SK-N-SH treated with all-trans-retinoic acid at 6 μM for 48 hours (cell line): ENCODE measurements at regions not wholly inside any gene's neighbourhood (a gene's known extent, or its start where the extent isn't known, plus 50 kb on each side); places are given as distances from the start of the nearest gene placed in this dataset.

ENCODE experiments used
- ATAC-seq: fragments of 200-7000 bp; cut with Tn5 transposase; 3 replicates; pipeline ENCODE4 v1.9.1; 2020; ENCODE audit warnings: mild to moderate bottlenecking, moderate library complexity
- ARNTL ChIP-seq: fragments of 450-650 bp; formaldehyde crosslinking; IDR thresholded peaks from 2 replicates; pipeline ENCODE4 v1.5.0; 2020; ENCODE audit warnings: low read depth, mild to moderate bottlenecking, moderate library complexity, borderline replicate concordance
- BACH2 ChIP-seq: fragments of 250-450 bp; sonication (Bioruptor Pico); IDR thresholded peaks from 2 replicates; pipeline ENCODE4 v1.9.0; 2021; ENCODE audit warnings: mild to moderate bottlenecking, borderline replicate concordance
- CREB5 ChIP-seq: fragments of 250-450 bp; sonication (Bioruptor Pico); IDR thresholded peaks from 2 replicates; pipeline ENCODE4 v1.5.1; 2020; ENCODE audit warnings: low read depth, mild to moderate bottlenecking, moderate library complexity
- CSDC2 ChIP-seq: fragments of 250-450 bp; sonication (Bioruptor Pico); IDR thresholded peaks from 2 replicates; pipeline ENCODE4 v1.5.0; 2020; ENCODE audit warnings: mild to moderate bottlenecking, moderate library complexity
- CSRNP3 ChIP-seq: fragments of 250-450 bp; sonication (Bioruptor Pico); IDR thresholded peaks from 2 replicates; pipeline ENCODE4 v1.5.1; 2021; ENCODE audit warnings: mild to moderate bottlenecking, moderate library complexity
- ESRRG ChIP-seq: fragments of 250-450 bp; sonication (Bioruptor Pico); IDR thresholded peaks from 2 replicates; pipeline ENCODE4 v1.6.1; 2021; ENCODE audit warnings: mild to moderate bottlenecking
- GLIS3 ChIP-seq: fragments of 250-450 bp; sonication (Bioruptor Pico); IDR thresholded peaks from 2 replicates; pipeline ENCODE4 v1.5.0; 2020; ENCODE audit warnings: mild to moderate bottlenecking, moderate library complexity
- ISL1 ChIP-seq: fragments of 250-450 bp; sonication (Bioruptor Pico); IDR thresholded peaks from 2 replicates; pipeline ENCODE4 v2.1.2; 2022; ENCODE audit warnings: mild to moderate bottlenecking, moderate library complexity
- OSR1 ChIP-seq: fragments of 250-450 bp; sonication (Bioruptor Pico); IDR thresholded peaks from 2 replicates; pipeline ENCODE4 v1.8.0; 2022; ENCODE audit warnings: moderate library complexity, mild to moderate bottlenecking, inconsistent platforms
- PATZ1 ChIP-seq: fragments of 250-450 bp; sonication (Bioruptor Pico); IDR thresholded peaks from 2 replicates; pipeline ENCODE4 v1.8.0; 2020; ENCODE audit warnings: mild to moderate bottlenecking, moderate library complexity, borderline replicate concordance
- POU6F1 ChIP-seq: fragments of 250-450 bp; sonication (Bioruptor Pico); IDR thresholded peaks from 2 replicates; pipeline ENCODE4 v1.8.0; 2021; ENCODE audit warnings: low read depth, mild to moderate bottlenecking, moderate library complexity, borderline replicate concordance
- PPARA ChIP-seq: fragments of 250-450 bp; sonication (Bioruptor Pico); IDR thresholded peaks from 2 replicates; pipeline ENCODE4 v1.5.0; 2020; ENCODE audit warnings: mild to moderate bottlenecking, borderline replicate concordance
- RARB ChIP-seq: fragments of 250-450 bp; sonication (Bioruptor Pico); IDR thresholded peaks from 2 replicates; pipeline ENCODE4 v1.8.0; 2021; ENCODE audit warnings: mild to moderate bottlenecking, moderate library complexity
- SNAI2 ChIP-seq: fragments of 250-450 bp; sonication (Bioruptor Pico); IDR thresholded peaks from 2 replicates; pipeline ENCODE4 v1.5.0; 2020; ENCODE audit warnings: mild to moderate bottlenecking, moderate library complexity
- TCF4 ChIP-seq: fragments of 250-450 bp; sonication (Bioruptor Pico); IDR thresholded peaks from 2 replicates; pipeline ENCODE4 v1.8.0; 2021; ENCODE audit warnings: mild to moderate bottlenecking, moderate library complexity, borderline replicate concordance
- TOX ChIP-seq: fragments of 250-450 bp; sonication (Bioruptor Pico); IDR thresholded peaks from 2 replicates; pipeline ENCODE4 v1.8.0; 2021; ENCODE audit warnings: mild to moderate bottlenecking, moderate library complexity, borderline replicate concordance
- TSHZ2 ChIP-seq: fragments of 250-450 bp; sonication (Bioruptor Pico); IDR thresholded peaks from 2 replicates; pipeline ENCODE4 v1.5.0; 2020; ENCODE audit warnings: mild to moderate bottlenecking, moderate library complexity
- ZC3H10 ChIP-seq: fragments of 250-450 bp; sonication (Bioruptor Pico); IDR thresholded peaks from 2 replicates; pipeline ENCODE4 v1.5.1; 2021; ENCODE audit warnings: mild to moderate bottlenecking, moderate library complexity
- ZNF565 ChIP-seq: fragments of 450-650 bp; formaldehyde crosslinking; conservative IDR thresholded peaks from 2 replicates; pipeline ENCODE4 v1.5.0; 2020; ENCODE audit warnings: low read depth, mild to moderate bottlenecking, moderate library complexity
- ZNF70 ChIP-seq: fragments of 450-650 bp; formaldehyde crosslinking; IDR thresholded peaks from 2 replicates; pipeline ENCODE4 v1.5.0; 2020; ENCODE audit warnings: mild to moderate bottlenecking, moderate library complexity
- ZNF8 ChIP-seq: fragments of 450-650 bp; formaldehyde crosslinking; IDR thresholded peaks from 2 replicates; pipeline ENCODE4 v1.5.0; 2020; ENCODE audit warnings: mild to moderate bottlenecking, moderate library complexity

GRCh38 chr10:111598433-111599059 is 521.7 kb downstream of the ADRA2A start (continued):
- TF ChIP-seq CREB5 (CRISPR knock-in tag) (no peak), PATZ1 (no peak), TCF4 (CRISPR knock-in tag) (no peak), ZNF565 (CRISPR knock-in tag) (no peak), RARB (CRISPR knock-in tag) (no peak), OSR1 (CRISPR knock-in tag) (no peak), TOX (no peak), CSDC2 (no peak), SNAI2 (no peak), ISL1 (no peak)

GRCh38 chr10:111599943-111600342 is 523.1 kb downstream of the ADRA2A start:
- no peak for TF ChIP-seq ZNF8
- no peak for TF ChIP-seq BACH2 (CRISPR knock-in tag)
- TF ChIP-seq ESRRG, result no peak
- no peak for TF ChIP-seq OSR1 (CRISPR knock-in tag)
- no peak for TF ChIP-seq TSHZ2 (CRISPR knock-in tag)
- TF ChIP-seq CSDC2, result no peak
- TF ChIP-seq, all 23 proteins: peak for 0
- ATAC-seq, result no peak

GRCh38 chr10:111600772-111601171 is 523.9 kb downstream of the ADRA2A start:
- TF ChIP-seq ZC3H10 (CRISPR knock-in tag), result no peak
- no peak for TF ChIP-seq CREB5 (CRISPR knock-in tag)
- no peak for TF ChIP-seq TOX
- TF ChIP-seq TCF4 (CRISPR knock-in tag), result no peak
- no peak for TF ChIP-seq ARNTL (CRISPR knock-in tag)
- TF ChIP-seq ZNF70 (CRISPR knock-in tag), result no peak
- TF ChIP-seq CSRNP3 (CRISPR knock-in tag), result no peak
- no peak for TF ChIP-seq BACH2 (CRISPR knock-in tag)
- TF ChIP-seq ESRRG, result no peak
- TF ChIP-seq ZNF8, result no peak
- no peak for TF ChIP-seq GLIS3 (CRISPR knock-in tag)
- no peak for TF ChIP-seq SNAI2
- TF ChIP-seq POU6F1 (CRISPR knock-in tag), result no peak
- TF ChIP-seq PPARA, result no peak
- TF ChIP-seq TSHZ2 (CRISPR knock-in tag), result no peak
- no peak for ATAC-seq
